Body of pancreas (tissue), 4 donors: ENCODE measurements at regions not wholly inside any gene's neighbourhood (a gene's known extent, or its start where the extent isn't known, plus 50 kb on each side); places are given as distances from the start of the nearest gene placed in this dataset.

ENCODE experiments used
- ATAC-seq: fragments of 150-250 bp; one replicate; pipeline ENCODE4 v1.9.1; 2016
- DNase-seq, 4 donors: peaks; one replicate each; pipeline ENCODE4 v3.0.0-alpha.2; 2019
- H3K27ac ChIP-seq, 4 donors: fragments of 200-600 bp; sonication (generic); 1 replicate in 3 of 4; 2 replicates in 1 of 4; pipeline versions ENCODE4 v1.5.1 to v1.6.1; 2016 to 2019; ENCODE audit warnings: mild to moderate bottlenecking in 1 of 4, mixed read lengths in 1 of 4, moderate library complexity in 1 of 4
- H3K27me3 ChIP-seq, 2 donors: fragments of 200-600 bp; sonication (generic); one replicate each; pipeline ENCODE4 v1.6.0; 2016; ENCODE audit warnings: mild to moderate bottlenecking in 1 of 2
- H3K36me3 ChIP-seq, 2 donors: fragments of 200-600 bp; sonication (generic); replicated peaks in 1 of 2; 2 replicates each; pipeline ENCODE4 v1.5.1; 2016; ENCODE audit warnings: low read depth in 2 of 2; ENCODE audit not compliant: insufficient read depth in 1 of 2
- H3K4me1 ChIP-seq: fragments of 200-600 bp; sonication (generic); one replicate; pipeline ENCODE4 v1.6.0; 2016
- H3K4me3 ChIP-seq, 2 donors: fragments of 200-600 bp; sonication (generic); 1 replicate in 1 of 2; 2 replicates in 1 of 2; pipeline ENCODE4 v1.5.1; 2016 to 2019
- H3K9me3 ChIP-seq, 3 donors: fragments of 200-600 bp; sonication (generic); 1 replicate in 2 of 3; 2 replicates in 1 of 3; pipeline ENCODE4 v1.5.1; 2016
- CTCF ChIP-seq, 7 experiments: fragments of 450-650 bp in 4 of 7; fragments of 200-600 bp in 3 of 7; sonication (generic) in 3 of 7; IDR thresholded peaks; one replicate each; pipeline ENCODE4 v1.5.1; 2016 to 2019; ENCODE audit warnings: antibody characterized with exemption in 7 of 7
- POLR2A ChIP-seq, 3 donors: fragments of 450-650 bp; IDR thresholded peaks; one replicate each; pipeline ENCODE4 v1.6.1; 2016; ENCODE audit warnings: antibody characterized with exemption in 3 of 3, mild to moderate bottlenecking in 2 of 3
- WGBS, 2 donors: methylation state at CpG; one replicate each; pipeline ENCODE4 v1.1.5; 2017; 5-methylcytosine and 5-hydroxymethylcytosine counted together
- intact Hi-C: fragments of 100-400 bp; cut with DNase I; formaldehyde crosslinking; loops from one replicate; pipeline ENCODE4 v1.15.1; 2023

- WGBS, 2 donors, result 15 to 21% methylated on average over 4 of the region's 4 CpGs
- H3K4me1 ChIP-seq, result peaks cover 12% of the 10 kb centered on the region
- H3K9me3 ChIP-seq, result no peaks in the 10 kb centered on the region
- intact Hi-C loops, result no loop called here
- DNase-seq (peak in 2 of 4 donors; percentile 6 to 16), ATAC-seq (peak; percentile 50)
- H3K36me3 ChIP-seq, result no peaks in the 10 kb centered on the region
- H3K27ac ChIP-seq, result no peak overlapping the region
- H3K4me3 ChIP-seq, result no peak overlapping the region
- TF ChIP-seq POLR2A (IDR thresholded peaks at IDR 0.05), result no peak
- TF ChIP-seq CTCF (IDR thresholded peaks at IDR 0.05), result no peak
- H3K27me3 ChIP-seq, result no peaks in the 10 kb centered on the region
Observed at GRCh38 chr2:213202011-213202410, 50.6 kb upstream of the IKZF2 start.

GRCh38 chr2:213205944-213206343 lies 54.5 kb upstream of the IKZF2 start:
- Histone ChIP-seq H3K4me1 (peaks cover 12% of the 10 kb centered on the region), H3K27ac (no peak overlapping the region), H3K9me3 (no peaks in the 10 kb centered on the region), H3K27me3 (no peaks in the 10 kb centered on the region), H3K36me3 (no peaks in the 10 kb centered on the region), H3K4me3 (no peak overlapping the region)
- no peak for TF ChIP-seq POLR2A (IDR thresholded peaks at IDR 0.05)
- TF ChIP-seq CTCF (IDR thresholded peaks at IDR 0.05), result no peak
- WGBS, 2 donors, result 59 to 63% methylated on average over 1 of the region's 1 CpG
- intact Hi-C loops, result no loop called here
- ATAC-seq, result no peak
- DNase-seq, result no peak

- ATAC-seq (no peak), DNase-seq (no peak)
- Histone ChIP-seq H3K27ac (no peak overlapping the region), H3K27me3 (no peaks in the 10 kb centered on the region), H3K36me3 (no peaks in the 10 kb centered on the region), H3K4me3 (no peak overlapping the region), H3K9me3 (no peaks in the 10 kb centered on the region), H3K4me1 (no peaks in the 10 kb centered on the region)
- no peak for TF ChIP-seq POLR2A (IDR thresholded peaks at IDR 0.05)
- TF ChIP-seq CTCF (IDR thresholded peaks at IDR 0.05), result no peak
- WGBS, 2 donors, result 86 to 89% methylated on average over 6 of the region's 6 CpGs
- intact Hi-C loops, result no loop called here
Observed at GRCh38 chr2:213213186-213213585, 61.8 kb upstream of the IKZF2 start.

- Histone ChIP-seq H3K27ac (no peak overlapping the region), H3K36me3 (no peaks in the 10 kb centered on the region), H3K4me1 (no peaks in the 10 kb centered on the region), H3K4me3 (no peak overlapping the region), H3K27me3 (no peaks in the 10 kb centered on the region), H3K9me3 (no peaks in the 10 kb centered on the region)
- WGBS, 2 donors, result 74 to 75% methylated on average over 10 of the region's 10 CpGs
- no peak for DNase-seq
- no peak for ATAC-seq
- no peak for TF ChIP-seq CTCF (IDR thresholded peaks at IDR 0.05)
- no peak for TF ChIP-seq POLR2A (IDR thresholded peaks at IDR 0.05)
- intact Hi-C loops, result no loop called here
Observed at GRCh38 chr2:213214209-213214608, 62.8 kb upstream of the IKZF2 start.

- ATAC-seq, result no peak
- DNase-seq, result no peak
- no peaks in the 10 kb centered on the region for H3K27me3 ChIP-seq
- no peak overlapping the region for H3K4me3 ChIP-seq
- no peaks in the 10 kb centered on the region for H3K4me1 ChIP-seq
- H3K36me3 ChIP-seq, result no peaks in the 10 kb centered on the region
- H3K9me3 ChIP-seq, result no peaks in the 10 kb centered on the region
- TF ChIP-seq CTCF (IDR thresholded peaks at IDR 0.05), result no peak
- TF ChIP-seq POLR2A (IDR thresholded peaks at IDR 0.05), result no peak
- 54 to 58% methylated on average over 5 of the region's 5 CpGs for WGBS, 2 donors
- no peak overlapping the region for H3K27ac ChIP-seq
- intact Hi-C loops, result no loop called here
Observed at GRCh38 chr2:213216461-213216860, 65.0 kb upstream of the IKZF2 start.
